LNCAP (cell line): ENCODE measurements at regions not wholly inside any gene's neighbourhood (a gene's known extent, or its start where the extent isn't known, plus 50 kb on each side); places are given as distances from the start of the nearest gene placed in this dataset.

ENCODE experiments used
- TF ChIP-seq, protein P1 (sequence below): fragments of 450-650 bp; IDR thresholded peaks from 2 replicates; pipeline ENCODE4 v1.5.1; 2017; ENCODE audit warnings: mild to moderate bottlenecking

DNA sequence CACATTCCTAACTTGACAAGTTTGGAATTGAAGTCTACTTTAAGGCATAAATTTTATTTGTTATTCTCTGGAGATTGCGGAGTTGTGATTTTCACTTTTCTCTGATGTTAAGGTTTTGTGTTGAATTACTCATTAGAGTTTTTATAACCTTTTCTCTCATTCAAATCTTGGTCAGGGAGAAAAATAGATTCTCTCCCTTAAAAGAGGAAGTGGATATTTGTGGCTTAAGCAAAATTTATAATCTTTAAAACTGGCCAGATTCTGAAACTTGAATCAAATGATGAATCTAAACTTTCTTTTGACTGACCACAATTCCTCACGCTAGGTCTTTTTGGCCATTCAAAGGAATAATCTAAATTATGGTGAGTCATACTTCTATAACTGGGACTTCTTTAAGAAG is 361.4 kb downstream of the TEX13C start:
- TF ChIP-seq, protein P1, sequence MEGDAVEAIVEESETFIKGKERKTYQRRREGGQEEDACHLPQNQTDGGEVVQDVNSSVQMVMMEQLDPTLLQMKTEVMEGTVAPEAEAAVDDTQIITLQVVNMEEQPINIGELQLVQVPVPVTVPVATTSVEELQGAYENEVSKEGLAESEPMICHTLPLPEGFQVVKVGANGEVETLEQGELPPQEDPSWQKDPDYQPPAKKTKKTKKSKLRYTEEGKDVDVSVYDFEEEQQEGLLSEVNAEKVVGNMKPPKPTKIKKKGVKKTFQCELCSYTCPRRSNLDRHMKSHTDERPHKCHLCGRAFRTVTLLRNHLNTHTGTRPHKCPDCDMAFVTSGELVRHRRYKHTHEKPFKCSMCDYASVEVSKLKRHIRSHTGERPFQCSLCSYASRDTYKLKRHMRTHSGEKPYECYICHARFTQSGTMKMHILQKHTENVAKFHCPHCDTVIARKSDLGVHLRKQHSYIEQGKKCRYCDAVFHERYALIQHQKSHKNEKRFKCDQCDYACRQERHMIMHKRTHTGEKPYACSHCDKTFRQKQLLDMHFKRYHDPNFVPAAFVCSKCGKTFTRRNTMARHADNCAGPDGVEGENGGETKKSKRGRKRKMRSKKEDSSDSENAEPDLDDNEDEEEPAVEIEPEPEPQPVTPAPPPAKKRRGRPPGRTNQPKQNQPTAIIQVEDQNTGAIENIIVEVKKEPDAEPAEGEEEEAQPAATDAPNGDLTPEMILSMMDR, result no peak

DNA sequence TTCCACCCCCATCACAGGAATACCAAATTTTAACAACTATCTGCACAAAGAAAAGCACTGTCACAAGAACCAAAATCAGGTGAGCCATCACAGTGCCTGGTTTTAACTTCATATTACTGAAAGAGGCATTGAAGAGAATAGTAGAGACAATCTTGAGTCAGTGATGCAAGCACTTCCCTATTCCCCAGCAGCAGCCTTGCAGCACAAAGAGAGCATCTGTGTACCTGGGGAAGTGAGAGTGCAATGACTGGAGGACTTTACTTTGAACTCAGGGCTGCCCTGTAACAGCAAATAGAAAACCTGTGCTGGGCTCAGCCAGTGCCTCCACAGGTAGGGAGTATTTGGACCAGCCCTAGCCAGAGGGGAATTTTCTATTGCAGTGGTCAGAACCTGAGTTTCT is 361.8 kb downstream of the TEX13C start:
- TF ChIP-seq, protein P1, result no peak

DNA sequence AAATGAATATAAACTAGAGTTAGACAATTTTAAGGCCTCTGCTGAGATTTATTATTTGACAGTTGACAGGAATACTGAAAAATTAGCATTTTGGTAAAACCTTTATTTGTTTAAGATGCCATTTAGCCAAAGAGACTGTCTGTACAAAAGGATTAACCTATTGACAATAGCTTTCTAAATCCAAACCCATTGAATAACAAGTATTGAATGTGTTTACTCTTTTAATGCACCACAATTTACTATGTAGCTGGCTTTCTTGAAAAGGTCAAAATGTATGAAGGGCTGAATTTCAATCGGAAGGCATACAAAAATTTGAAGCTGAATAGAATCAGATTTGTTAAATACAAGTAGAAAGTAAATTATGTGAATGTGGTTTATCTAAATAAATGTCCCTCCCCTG is 374.5 kb downstream of the TEX13C start:
- TF ChIP-seq, protein P1, result no peak

DNA sequence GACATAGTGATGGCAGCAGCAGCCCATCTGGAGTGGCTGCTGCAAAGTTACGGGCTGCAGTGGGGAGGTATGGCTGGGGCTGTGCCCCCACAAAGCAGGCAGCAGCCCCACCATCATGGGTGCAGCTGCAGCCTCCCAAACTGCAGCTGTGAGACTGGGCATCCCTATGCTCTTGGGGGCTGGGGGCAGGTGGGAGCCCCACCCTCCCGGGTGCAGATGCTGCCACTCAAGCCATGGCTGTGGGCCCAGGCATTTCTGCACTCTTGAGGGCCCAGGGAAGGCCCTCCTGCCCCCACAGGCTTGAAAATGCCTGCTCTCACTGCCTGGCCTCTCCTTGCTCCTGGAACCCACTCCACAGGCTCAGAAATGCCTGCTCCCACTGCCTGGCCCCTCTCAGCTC is 389.4 kb downstream of the TEX13C start:
- TF ChIP-seq, protein P1, result no peak

DNA sequence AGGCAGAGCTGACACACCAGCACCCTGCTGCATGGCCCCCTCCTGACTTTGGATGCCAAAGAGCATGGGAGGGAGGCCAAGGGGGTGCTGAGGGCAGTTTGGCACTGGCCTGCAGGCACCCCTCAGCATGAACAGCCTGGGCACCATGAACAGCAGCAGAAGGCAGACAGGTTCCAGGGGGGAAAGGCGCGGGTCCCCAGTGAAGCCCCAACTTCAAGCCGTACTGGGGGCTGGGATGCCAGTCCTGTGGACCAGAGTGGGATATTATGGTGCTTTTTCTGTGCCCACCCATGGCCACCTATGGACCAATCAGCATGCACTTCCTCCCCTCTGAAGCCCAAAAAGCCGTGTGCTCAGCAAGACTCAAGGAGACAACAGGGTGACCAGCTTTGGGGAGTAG is 389.9 kb downstream of the TEX13C start:
- TF ChIP-seq, protein P1, result no peak

DNA sequence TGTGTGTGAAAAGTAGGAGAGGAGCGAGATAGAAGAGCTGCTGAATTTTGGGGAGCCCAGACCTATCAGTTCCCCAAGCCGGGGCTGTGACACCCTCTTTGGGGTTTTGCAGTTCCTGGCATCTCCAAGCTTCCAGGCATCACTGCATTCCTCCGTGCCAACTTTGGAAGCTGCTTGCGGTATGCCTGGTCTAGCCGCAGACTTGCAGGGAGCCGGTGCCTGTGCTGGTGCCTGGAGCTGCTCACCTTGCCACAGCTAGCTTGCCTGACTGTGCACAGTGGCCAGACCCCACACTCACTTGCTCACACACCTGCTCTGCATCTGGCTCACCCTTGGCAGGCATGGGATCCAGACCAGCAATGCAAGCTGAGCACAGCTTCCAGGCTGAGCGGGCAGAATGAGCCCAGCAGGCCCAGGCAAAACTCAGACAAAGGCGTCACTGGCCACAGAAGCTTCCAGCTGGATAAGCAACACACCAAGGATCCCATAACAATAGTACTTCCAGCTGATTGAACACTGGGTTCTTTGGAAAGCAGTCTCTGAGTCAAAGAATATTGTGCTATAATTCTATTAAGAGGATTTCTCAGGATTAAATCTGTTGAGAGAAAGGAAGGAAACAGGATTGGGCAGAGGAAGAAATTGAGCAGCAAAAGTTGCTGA is 390.9 kb downstream of the TEX13C start:
- TF ChIP-seq, protein P1, result no peak

DNA sequence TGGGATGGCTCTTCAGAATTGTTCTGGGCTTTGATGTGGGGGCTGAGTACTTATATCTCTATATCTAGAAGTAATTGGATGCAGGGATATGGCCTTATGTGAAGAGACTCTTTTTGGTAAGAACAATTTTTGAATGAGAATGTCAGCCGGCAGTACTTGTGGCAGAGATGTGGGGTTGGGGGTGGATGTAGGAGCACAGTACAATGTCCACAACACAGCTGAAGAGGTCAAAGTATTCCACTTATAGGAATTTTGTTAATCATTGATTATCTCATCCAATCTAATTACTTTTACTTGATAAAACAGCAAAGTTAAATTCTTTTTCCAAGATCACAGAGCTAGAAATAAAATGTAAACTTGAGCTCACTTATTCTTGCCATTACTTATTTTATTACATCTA is 391.4 kb downstream of the TEX13C start:
- TF ChIP-seq, protein P1, result no peak

DNA sequence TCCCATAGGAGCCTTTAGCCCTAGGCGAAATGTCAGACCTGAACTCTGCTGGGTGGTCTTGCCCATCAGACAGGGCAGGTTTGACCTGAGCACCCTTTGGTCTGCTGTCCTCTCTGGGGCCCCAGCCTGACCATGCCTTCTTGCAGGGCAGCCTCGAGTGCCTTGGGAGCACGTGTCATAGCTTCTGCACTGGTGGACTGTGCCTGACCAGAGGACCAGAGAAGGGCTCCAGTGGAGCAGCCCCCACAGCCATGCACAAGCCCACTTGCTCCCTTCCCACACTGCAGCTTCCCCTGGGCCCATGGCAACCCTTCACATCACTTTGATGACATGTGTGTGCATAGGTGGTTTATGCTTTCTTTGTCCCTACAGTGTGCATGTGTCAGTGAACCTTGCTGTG is 394.0 kb downstream of the TEX13C start:
- TF ChIP-seq, protein P1, result no peak
